A673 (cell line): ENCODE measurements at regions not wholly inside any gene's neighbourhood (a gene's known extent, or its start where the extent isn't known, plus 50 kb on each side); places are given as distances from the start of the nearest gene placed in this dataset.

ENCODE experiments used
- BruUV-seq: library from RNA; stranded (reverse); fragments of 400-500 nt; replicated peaks from 2 replicates; lab custom pipeline; 2021; lab: Mats Ljungman, UMichigan
- CTCF ChIA-PET: fragments of 300-600 bp; sonication (Branson Sonifier 250); formaldehyde crosslinking; loops from one replicate; lab custom pipeline; 2022; ENCODE audit warnings: antibody characterized with exemption; lab: Charles Lee
- POLR2A ChIA-PET: fragments of 300-600 bp; sonication (Branson Sonifier 250); formaldehyde crosslinking; loops from one replicate; lab custom pipeline; 2022; ENCODE audit warnings: antibody characterized with exemption; ENCODE audit not compliant: low non-redundant PET; lab: Charles Lee
- DNase-seq: peaks from one replicate; pipeline ENCODE4 v3.0.0-alpha.2; 2015; ENCODE audit warnings: low spot score
- H3K27ac ChIP-seq: fragments of 200-600 bp; sonication (generic); 2 replicates; pipeline ENCODE4 v1.5.1; 2016; ENCODE audit warnings: mixed run types, low read depth, mild to moderate bottlenecking, mixed read lengths, antibody characterized with exemption, low read length; ENCODE audit not compliant: poor library complexity, severe bottlenecking
- H3K27me3 ChIP-seq: fragments of 200-600 bp; sonication (generic); replicated peaks from 2 replicates; pipeline ENCODE4 v1.6.1; 2017; ENCODE audit warnings: mixed run types, low read depth, mild to moderate bottlenecking, mixed read lengths, antibody characterized with exemption, low read length; ENCODE audit not compliant: insufficient read depth, poor library complexity
- H3K36me3 ChIP-seq: fragments of 200-600 bp; sonication (generic); 2 replicates; pipeline ENCODE4 v1.6.1; 2016; ENCODE audit warnings: mixed run types, mild to moderate bottlenecking, mixed read lengths, antibody characterized with exemption, low read length; ENCODE audit not compliant: insufficient read depth, poor library complexity, severe bottlenecking
- H3K4me1 ChIP-seq: fragments of 200-600 bp; sonication (generic); 2 replicates; pipeline ENCODE4 v1.6.1; 2017; ENCODE audit warnings: mixed run types, mild to moderate bottlenecking, mixed read lengths, antibody characterized with exemption, low read length; ENCODE audit not compliant: insufficient read depth, poor library complexity, severe bottlenecking
- H3K4me3 ChIP-seq: fragments of 200-600 bp; sonication (generic); 2 replicates; pipeline ENCODE4 v1.5.1; 2016; ENCODE audit warnings: low read depth, mixed run types, mild to moderate bottlenecking, mixed read lengths, low read length; ENCODE audit not compliant: poor library complexity, severe bottlenecking
- H3K9me3 ChIP-seq: fragments of 200-600 bp; sonication (generic); 2 replicates; pipeline ENCODE4 v1.6.1; 2016; ENCODE audit warnings: mixed run types, low read depth, mild to moderate bottlenecking, mixed read lengths, antibody characterized with exemption, low read length; ENCODE audit not compliant: poor library complexity, severe bottlenecking
- EZH2 ChIP-seq: fragments of 200-600 bp; sonication (generic); IDR thresholded peaks from 2 replicates; pipeline ENCODE4 v1.6.1; 2017; ENCODE audit warnings: borderline replicate concordance, low read depth, mild to moderate bottlenecking, mixed read lengths, antibody characterized with exemption, low read length; ENCODE audit not compliant: poor library complexity, severe bottlenecking
- intact Hi-C: fragments of 100-400 bp; cut with micrococcal nuclease; formaldehyde crosslinking; loops from one replicate; pipeline ENCODE4 v1.10.0; 2022; ENCODE audit not compliant: unreplicated experiment
- TF ChIP-seq, protein P1 (sequence below): fragments of 300-800, 200-600 bp; sonication (generic); conservative IDR thresholded peaks from 2 replicates; pipeline ENCODE4 v1.5.1; 2017; ENCODE audit warnings: low read depth, mild to moderate bottlenecking, antibody characterized with exemption, low read length, moderate library complexity, mixed read lengths

DNA sequence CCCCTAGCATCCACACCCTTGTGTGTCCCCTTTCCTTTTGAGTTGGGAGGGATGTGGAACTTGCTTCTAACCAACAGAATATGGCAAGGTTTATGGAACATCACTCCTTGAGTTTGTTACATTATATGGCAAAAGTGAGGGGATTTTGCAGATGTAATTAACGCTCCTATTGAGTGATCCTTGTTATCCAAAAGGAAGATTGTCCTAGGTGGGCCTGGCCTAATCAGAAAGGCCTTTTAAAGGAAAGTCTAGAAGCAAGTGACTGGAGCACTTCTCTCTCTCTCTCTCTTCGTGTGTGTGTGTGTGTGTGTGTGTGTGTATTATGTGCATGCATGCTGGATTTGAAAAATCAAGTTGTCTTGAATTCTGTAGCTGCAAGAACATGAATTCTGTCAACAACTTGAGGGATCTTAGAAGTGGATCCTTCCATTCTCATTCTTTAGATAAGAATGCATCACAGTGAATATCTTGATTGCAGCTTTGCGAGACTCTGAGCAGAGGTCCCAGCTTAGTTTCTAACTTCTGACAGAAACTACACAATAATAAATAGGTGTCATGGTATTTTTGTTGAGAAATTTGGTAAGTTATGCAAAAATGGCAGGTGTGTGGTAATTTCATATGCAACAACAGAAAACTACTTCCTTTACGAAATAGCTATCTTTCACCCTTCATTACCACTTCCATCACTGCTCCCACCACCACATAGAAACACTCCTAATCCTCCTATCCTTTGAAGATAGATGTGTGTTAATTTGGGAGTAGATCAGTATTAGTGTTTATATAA, 360.9 kb upstream of the CBLB start:
- H3K9me3 ChIP-seq, result no peaks in the 10 kb centered on the region
- no peaks in the 10 kb centered on the region for H3K27me3 ChIP-seq
- TF ChIP-seq, protein P1, sequence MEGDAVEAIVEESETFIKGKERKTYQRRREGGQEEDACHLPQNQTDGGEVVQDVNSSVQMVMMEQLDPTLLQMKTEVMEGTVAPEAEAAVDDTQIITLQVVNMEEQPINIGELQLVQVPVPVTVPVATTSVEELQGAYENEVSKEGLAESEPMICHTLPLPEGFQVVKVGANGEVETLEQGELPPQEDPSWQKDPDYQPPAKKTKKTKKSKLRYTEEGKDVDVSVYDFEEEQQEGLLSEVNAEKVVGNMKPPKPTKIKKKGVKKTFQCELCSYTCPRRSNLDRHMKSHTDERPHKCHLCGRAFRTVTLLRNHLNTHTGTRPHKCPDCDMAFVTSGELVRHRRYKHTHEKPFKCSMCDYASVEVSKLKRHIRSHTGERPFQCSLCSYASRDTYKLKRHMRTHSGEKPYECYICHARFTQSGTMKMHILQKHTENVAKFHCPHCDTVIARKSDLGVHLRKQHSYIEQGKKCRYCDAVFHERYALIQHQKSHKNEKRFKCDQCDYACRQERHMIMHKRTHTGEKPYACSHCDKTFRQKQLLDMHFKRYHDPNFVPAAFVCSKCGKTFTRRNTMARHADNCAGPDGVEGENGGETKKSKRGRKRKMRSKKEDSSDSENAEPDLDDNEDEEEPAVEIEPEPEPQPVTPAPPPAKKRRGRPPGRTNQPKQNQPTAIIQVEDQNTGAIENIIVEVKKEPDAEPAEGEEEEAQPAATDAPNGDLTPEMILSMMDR, result no peak
- TF ChIP-seq EZH2, result no peak
- H3K4me3 ChIP-seq, result no peak overlapping the region
- no peaks in the 10 kb centered on the region for H3K4me1 ChIP-seq
- no peak for DNase-seq
- intact Hi-C loops, result no loop called here
- no peaks in the 10 kb centered on the region for H3K36me3 ChIP-seq
- POLR2A ChIA-PET, result no interaction called here
- CTCF ChIA-PET, result no interaction called here
- H3K27ac ChIP-seq, result no peak overlapping the region
- no TSS peak for BruUV-seq

DNA sequence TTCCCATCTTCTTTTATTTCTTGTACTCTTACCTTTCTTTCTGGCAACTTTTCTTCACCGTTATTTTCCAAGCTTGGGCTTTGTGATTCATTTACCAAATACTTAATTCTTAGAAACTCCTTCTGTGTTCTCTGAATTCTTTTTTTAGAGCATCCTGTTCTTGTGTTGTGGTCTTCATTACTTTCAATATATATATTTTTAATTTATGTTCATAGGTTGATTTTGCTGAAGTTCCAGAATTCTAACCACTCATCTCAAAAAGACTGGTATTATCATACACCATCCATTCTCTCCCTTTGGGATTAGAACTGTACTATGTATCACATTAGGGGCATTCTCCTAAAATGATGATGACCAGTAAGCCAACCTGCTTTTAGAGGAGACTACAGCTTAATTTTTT, 362.3 kb upstream of the CBLB start:
- no peaks in the 10 kb centered on the region for H3K27me3 ChIP-seq
- intact Hi-C loops, result no loop called here
- H3K9me3 ChIP-seq, result peaks cover 3% of the 10 kb centered on the region
- no peak overlapping the region for H3K4me3 ChIP-seq
- no peaks in the 10 kb centered on the region for H3K36me3 ChIP-seq
- DNase-seq, result no peak
- no peaks in the 10 kb centered on the region for H3K4me1 ChIP-seq
- no peak for TF ChIP-seq EZH2
- TF ChIP-seq, protein P1, result no peak
- ChIA-PET CTCF (no interaction called here), POLR2A (no interaction called here)
- no peak overlapping the region for H3K27ac ChIP-seq
- no TSS peak for BruUV-seq

DNA sequence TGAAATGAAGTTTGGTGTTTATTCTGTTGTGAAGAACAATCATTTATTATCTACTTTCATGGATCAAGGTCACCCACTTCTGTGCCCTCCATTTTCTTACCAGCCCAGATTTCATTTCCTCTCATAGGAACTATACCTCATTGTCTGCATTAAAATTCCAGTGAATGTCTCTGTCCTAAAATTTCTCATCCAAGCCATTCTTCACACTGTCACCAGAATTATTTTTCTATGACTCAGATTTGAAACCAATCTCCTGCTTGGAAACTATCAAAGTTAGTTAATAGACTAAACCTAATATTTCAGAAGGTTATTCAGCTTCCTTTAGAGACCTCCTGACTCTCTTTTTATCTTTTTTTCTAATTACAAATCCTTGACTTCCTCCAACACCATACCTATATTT, 364.1 kb upstream of the CBLB start:
- H3K27me3 ChIP-seq, result no peaks in the 10 kb centered on the region
- no peak overlapping the region for H3K4me3 ChIP-seq
- no peaks in the 10 kb centered on the region for H3K4me1 ChIP-seq
- ChIA-PET CTCF (no interaction called here), POLR2A (no interaction called here)
- no peak overlapping the region for H3K27ac ChIP-seq
- H3K9me3 ChIP-seq, result peaks cover 3% of the 10 kb centered on the region
- H3K36me3 ChIP-seq, result no peaks in the 10 kb centered on the region
- BruUV-seq, result no TSS peak
- intact Hi-C loops, result no loop called here
- DNase-seq, result no peak
- no peak for TF ChIP-seq EZH2
- TF ChIP-seq, protein P1, result no peak
